ENCODE measurements at regions not wholly inside any gene's neighbourhood (a gene's known extent, or its start where the extent isn't known, plus 50 kb on each side); places are given as distances from the start of the nearest gene placed in this dataset.

DNA sequence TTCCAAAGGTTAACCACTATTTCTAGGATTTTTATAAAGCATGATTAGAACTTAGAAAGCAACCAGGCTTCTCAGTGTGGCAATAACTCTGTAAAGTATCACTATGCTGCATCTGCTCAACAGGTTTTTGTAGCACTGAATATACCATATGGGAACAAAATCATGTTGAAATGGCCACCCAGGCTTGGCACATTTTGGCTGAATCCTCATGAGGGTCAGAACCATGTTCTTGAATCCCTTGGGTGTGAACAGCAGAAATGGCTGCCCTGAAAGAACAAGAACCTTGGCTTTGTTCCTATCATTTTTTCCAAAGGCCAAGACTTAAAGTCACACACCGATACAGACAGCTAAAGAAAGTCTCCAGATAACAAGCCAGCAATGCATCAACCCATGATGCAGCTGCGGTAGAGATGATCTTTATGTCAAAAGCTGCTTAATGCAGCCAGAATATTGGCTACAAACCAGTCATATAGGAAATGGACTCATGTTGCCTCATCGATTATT, 283.0 kb upstream of the NOX3 start:
- TF ChIP-seq, protein P1, sequence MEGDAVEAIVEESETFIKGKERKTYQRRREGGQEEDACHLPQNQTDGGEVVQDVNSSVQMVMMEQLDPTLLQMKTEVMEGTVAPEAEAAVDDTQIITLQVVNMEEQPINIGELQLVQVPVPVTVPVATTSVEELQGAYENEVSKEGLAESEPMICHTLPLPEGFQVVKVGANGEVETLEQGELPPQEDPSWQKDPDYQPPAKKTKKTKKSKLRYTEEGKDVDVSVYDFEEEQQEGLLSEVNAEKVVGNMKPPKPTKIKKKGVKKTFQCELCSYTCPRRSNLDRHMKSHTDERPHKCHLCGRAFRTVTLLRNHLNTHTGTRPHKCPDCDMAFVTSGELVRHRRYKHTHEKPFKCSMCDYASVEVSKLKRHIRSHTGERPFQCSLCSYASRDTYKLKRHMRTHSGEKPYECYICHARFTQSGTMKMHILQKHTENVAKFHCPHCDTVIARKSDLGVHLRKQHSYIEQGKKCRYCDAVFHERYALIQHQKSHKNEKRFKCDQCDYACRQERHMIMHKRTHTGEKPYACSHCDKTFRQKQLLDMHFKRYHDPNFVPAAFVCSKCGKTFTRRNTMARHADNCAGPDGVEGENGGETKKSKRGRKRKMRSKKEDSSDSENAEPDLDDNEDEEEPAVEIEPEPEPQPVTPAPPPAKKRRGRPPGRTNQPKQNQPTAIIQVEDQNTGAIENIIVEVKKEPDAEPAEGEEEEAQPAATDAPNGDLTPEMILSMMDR (IDR thresholded peaks at IDR 0.05), result no peak
- TF ChIP-seq POLR2A (IDR thresholded peaks at IDR 0.05), result no peak
- no peak for TF ChIP-seq POLR2AphosphoS5 (IDR thresholded peaks at IDR 0.05)
- TF ChIP-seq EP300 (IDR thresholded peaks at IDR 0.05), result no peak

Measured in stomach (tissue), 4 donors.